Keratinocyte (primary cell): ENCODE measurements at regions not wholly inside any gene's neighbourhood (a gene's known extent, or its start where the extent isn't known, plus 50 kb on each side); places are given as distances from the start of the nearest gene placed in this dataset.

Experiments used
- CTCF ChIP-seq, 3 experiments: IDR thresholded peaks in 1 of 3; conservative IDR thresholded peaks in 1 of 3; optimal IDR thresholded peaks in 1 of 3; 2 replicates in 2 of 3; 3 replicates in 1 of 3; pipeline versions ENCODE3 to v1.5.1; 2011; ENCODE audit warnings: low read length in 3 of 3, mild to moderate bottlenecking in 3 of 3, moderate library complexity in 2 of 3, control low read depth in 1 of 3, inconsistent platforms in 1 of 3; ENCODE audit not compliant: insufficient read depth in 2 of 3; ENCODE audit errors: extremely low read depth in 1 of 3
- EZH2 ChIP-seq: IDR thresholded peaks from one replicate; pipeline ENCODE4 v1.6.1; 2012; ENCODE audit warnings: inconsistent platforms, mild to moderate bottlenecking, low read length, moderate library complexity

GRCh38 chr16:66097751-66098150 is 268.7 kb upstream of the CDH5 start:
- TF ChIP-seq CTCF (optimal IDR thresholded peaks at IDR 0.05 in 1 of 3, IDR thresholded peaks at IDR 0.05 in 1 of 3, conservative IDR thresholded peaks at IDR 0.05 in 1 of 3; ENCODE audit: extremely low read depth in 1 of 3, insufficient read depth in 2 of 3, low read length in 3 of 3) (no peak), EZH2 (no peak)
